Lung (tissue), 11 donors: ENCODE measurements at regions not wholly inside any gene's neighbourhood (a gene's known extent, or its start where the extent isn't known, plus 50 kb on each side); places are given as distances from the start of the nearest gene placed in this dataset.

ENCODE experiments used
- ATAC-seq: fragments of 200-7000 bp; cut with Tn5 transposase; one replicate; pipeline ENCODE4 v1.9.1; 2020; ENCODE audit warnings: moderate number of reproducible peaks; ENCODE audit not compliant: insufficient read depth, low FRiP score
- DNase-seq, 3 donors: peaks; one replicate each; pipeline ENCODE4 v3.0.0-alpha.2; 2013 to 2017
- H3K27ac ChIP-seq, 2 donors: one replicate each; pipeline ENCODE4 v1.5.1; 2013; ENCODE audit warnings: mild to moderate bottlenecking in 2 of 2, moderate library complexity in 2 of 2, control low read depth in 1 of 2, inconsistent platforms in 1 of 2, low read depth in 1 of 2, low read length in 1 of 2
- H3K27me3 ChIP-seq, 3 donors: one replicate each; pipeline ENCODE4 v1.5.1; 2013; ENCODE audit warnings: low read length in 2 of 3; ENCODE audit not compliant: control insufficient read depth in 3 of 3, insufficient read depth in 3 of 3
- H3K36me3 ChIP-seq, 4 donors: one replicate each; pipeline ENCODE4 v1.5.1; 2013; ENCODE audit warnings: low read length in 4 of 4, mild to moderate bottlenecking in 1 of 4, moderate library complexity in 1 of 4; ENCODE audit not compliant: control insufficient read depth in 4 of 4, insufficient read depth in 4 of 4
- H3K4me1 ChIP-seq, 5 donors: one replicate each; pipeline ENCODE4 v1.5.1; 2013; ENCODE audit warnings: low read length in 5 of 5, mild to moderate bottlenecking in 2 of 5, moderate library complexity in 1 of 5; ENCODE audit not compliant: control insufficient read depth in 5 of 5, insufficient read depth in 5 of 5
- H3K4me3 ChIP-seq: one replicate; pipeline ENCODE4 v1.5.1; 2013; ENCODE audit warnings: mild to moderate bottlenecking, control low read depth, moderate library complexity
- H3K9ac ChIP-seq, 2 donors: one replicate each; pipeline ENCODE4 v1.5.1; 2013; ENCODE audit warnings: low read length in 2 of 2, control low read depth in 1 of 2; ENCODE audit not compliant: insufficient read depth in 1 of 2
- H3K9me3 ChIP-seq, 4 donors: one replicate each; pipeline ENCODE4 v1.5.1; 2013; ENCODE audit warnings: low read length in 3 of 4, mild to moderate bottlenecking in 1 of 4, moderate library complexity in 1 of 4; ENCODE audit not compliant: control insufficient read depth in 4 of 4, insufficient read depth in 3 of 4
- CTCF ChIP-seq: IDR thresholded peaks from 2 replicates; pipeline ENCODE4 v1.5.1; 2012; ENCODE audit warnings: mild to moderate bottlenecking; ENCODE audit errors: control extremely low read depth, extremely low read depth
- WGBS, 2 donors: extraction: QIAGEN DNeasy Blood & Tissue Kit; methylation state at CpG; one replicate each; pipeline ENCODE4 v1.1.7; 2013; 5-methylcytosine and 5-hydroxymethylcytosine counted together
- donor health status: control.
- donor health status: control.
- donor health status: Bipolar disorder and iron deficiency.
- donor health status: healthy.
- donor health status: DM: yes; HTN: yes; CAD: no.

GRCh38 chr15:62950462-62950931 lies 92.0 kb upstream of the TPM1 start:
- DNase-seq (no peak), ATAC-seq (no peak)
- 69 to 83% methylated on average over 5 of the region's 5 CpGs for WGBS, 2 donors
- Histone ChIP-seq H3K36me3 (no peaks in the 10 kb centered on the region), H3K27ac (no peak overlapping the region), H3K9ac (no peak overlapping the region), H3K4me1 (no peaks in the 10 kb centered on the region), H3K4me3 (no peak overlapping the region), H3K9me3 (peaks cover 0 to 2% (median 0%) of the 10 kb centered on the region in 4 donors), H3K27me3 (peaks cover 0 to 25% (median 11%) of the 10 kb centered on the region in 3 donors)
- TF ChIP-seq CTCF, result no peak

- Histone ChIP-seq H3K4me3 (no peak overlapping the region), H3K36me3 (no peaks in the 10 kb centered on the region), H3K27ac (no peak overlapping the region), H3K4me1 (no peaks in the 10 kb centered on the region), H3K9ac (no peak overlapping the region), H3K27me3 (peaks cover 0 to 25% (median 11%) of the 10 kb centered on the region in 3 donors), H3K9me3 (peaks cover 0 to 2% (median 0%) of the 10 kb centered on the region in 4 donors)
- DNase-seq, result no peak
- ATAC-seq, result no peak
- WGBS, 2 donors, result 74 to 77% methylated on average over 5 of the region's 5 CpGs
- no peak for TF ChIP-seq CTCF
Observed at GRCh38 chr15:62951481-62951880, 91.1 kb upstream of the TPM1 start.

GRCh38 chr15:62953021-62953420 lies 89.5 kb upstream of the TPM1 start:
- TF ChIP-seq CTCF, result no peak
- no peak overlapping the region for H3K4me3 ChIP-seq
- ATAC-seq (no peak), DNase-seq (no peak)
- H3K27ac ChIP-seq, result no peak overlapping the region
- 39 to 45% methylated on average over 29 of the region's 29 CpGs for WGBS, 2 donors
- peaks cover 0 to 4% (median 2%) of the 10 kb centered on the region in 5 donors for H3K4me1 ChIP-seq
- H3K27me3 ChIP-seq, result peaks cover 0 to 25% (median 11%) of the 10 kb centered on the region in 3 donors
- no peak overlapping the region for H3K9ac ChIP-seq
- no peaks in the 10 kb centered on the region for H3K36me3 ChIP-seq
- H3K9me3 ChIP-seq, result peaks cover 0 to 2% (median 0%) of the 10 kb centered on the region in 4 donors

DNA sequence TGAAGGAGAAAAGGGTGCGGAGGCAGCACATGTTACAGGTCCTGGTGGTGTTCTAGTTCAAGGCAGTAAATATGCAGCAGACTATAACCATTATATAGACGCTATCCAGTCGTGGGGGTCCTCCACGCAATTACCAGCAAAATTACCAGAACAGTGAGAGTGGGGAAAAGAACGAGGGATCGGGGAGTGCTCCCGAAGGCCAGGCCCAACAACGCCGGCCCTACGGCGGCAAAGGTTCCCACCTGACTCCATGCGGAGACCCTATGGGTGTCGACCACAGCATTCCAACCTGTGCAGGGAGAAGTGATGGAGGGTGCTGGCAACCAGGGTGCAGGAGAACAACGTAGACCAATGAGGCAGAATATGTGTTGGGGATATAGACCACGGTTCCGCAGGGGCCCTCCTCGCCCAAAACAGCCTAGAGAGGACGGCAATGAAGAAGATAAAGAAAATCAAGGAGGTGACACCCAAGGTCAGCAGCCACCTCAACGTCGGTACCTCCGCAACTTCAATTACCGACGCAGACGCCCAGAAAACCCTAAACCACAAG lies 89.0 kb upstream of the TPM1 start:
- no peaks in the 10 kb centered on the region for H3K36me3 ChIP-seq
- no peak for TF ChIP-seq CTCF
- no peak overlapping the region for H3K9ac ChIP-seq
- H3K27ac ChIP-seq, result no peak overlapping the region
- 92 to 96% methylated on average over 24 of the region's 24 CpGs for WGBS, 2 donors
- DNase-seq (no peak), ATAC-seq (no peak)
- peaks cover 0 to 1% (median 0%) of the 10 kb centered on the region in 4 donors for H3K9me3 ChIP-seq
- no peak overlapping the region for H3K4me3 ChIP-seq
- H3K27me3 ChIP-seq, result peaks cover 0 to 25% (median 11%) of the 10 kb centered on the region in 3 donors
- peaks cover 0 to 4% (median 2%) of the 10 kb centered on the region in 5 donors for H3K4me1 ChIP-seq
